Stimulated activated naive CD8-positive, alpha-beta T cell treated with anti-CD3 and anti-CD28 coated beads, Interleukin-15, Interleukin-2, amounts not matched to agents 100 U/mL and 50 U/mL, for 24 hours (primary cell): ENCODE measurements at regions not wholly inside any gene's neighbourhood (a gene's known extent, or its start where the extent isn't known, plus 50 kb on each side); places are given as distances from the start of the nearest gene placed in this dataset.
A peak's percentile ranks its signal among the peaks of the same experiment; 100 is the strongest.
"Not testable (repeated sequence)": the region's sequence is repeated elsewhere in the genome, so short reads cannot be mapped to it uniquely, and the experiment has no call there.

Source experiments
- ATAC-seq: fragments of 150-1000 bp; cut with Tn5 transposase; one replicate; pipeline ENCODE4 v1.10.0; 2021
- DNase-seq: peaks from one replicate; pipeline ENCODE4 v3.0.0; 2021

DNA sequence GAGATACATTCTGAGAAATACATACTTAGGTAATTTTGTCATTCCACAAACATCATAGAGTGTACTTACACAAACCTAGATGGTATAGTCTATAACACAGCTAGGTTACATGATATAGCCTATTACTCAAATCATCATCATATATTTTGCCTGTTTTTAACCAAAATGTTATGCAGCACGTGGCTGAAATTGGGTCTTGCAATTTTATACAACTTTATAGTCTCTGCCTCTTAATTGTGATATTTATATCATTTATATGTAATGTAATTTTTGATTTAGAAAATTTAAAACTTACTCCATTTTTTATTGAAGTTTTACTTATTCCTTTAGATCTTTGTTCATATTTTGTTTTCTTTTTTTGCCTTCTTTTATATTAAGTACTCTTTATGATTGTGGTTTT, 350.7 kb upstream of the DCN start:
- ATAC-seq (no peak), DNase-seq (no peak)

DNA sequence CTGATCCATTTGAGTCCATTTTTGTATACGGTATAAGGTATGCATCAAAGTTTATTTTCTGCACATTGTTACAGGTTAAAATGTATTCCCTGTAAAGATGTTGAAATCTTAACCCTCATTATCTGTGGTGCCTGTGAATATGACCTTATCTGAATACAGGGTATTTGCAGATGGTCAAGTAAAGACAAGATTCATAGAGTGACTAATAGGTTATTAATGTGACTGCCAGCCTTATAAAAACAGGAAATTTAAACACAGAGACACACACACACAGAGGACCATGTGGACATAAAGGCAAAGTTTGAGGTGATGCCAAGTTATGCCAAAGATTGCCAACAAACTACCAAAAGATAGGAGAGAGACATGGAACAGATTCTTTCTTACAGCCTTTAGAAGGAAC, 347.2 kb upstream of the DCN start:
- no peak for ATAC-seq
- no peak for DNase-seq

DNA sequence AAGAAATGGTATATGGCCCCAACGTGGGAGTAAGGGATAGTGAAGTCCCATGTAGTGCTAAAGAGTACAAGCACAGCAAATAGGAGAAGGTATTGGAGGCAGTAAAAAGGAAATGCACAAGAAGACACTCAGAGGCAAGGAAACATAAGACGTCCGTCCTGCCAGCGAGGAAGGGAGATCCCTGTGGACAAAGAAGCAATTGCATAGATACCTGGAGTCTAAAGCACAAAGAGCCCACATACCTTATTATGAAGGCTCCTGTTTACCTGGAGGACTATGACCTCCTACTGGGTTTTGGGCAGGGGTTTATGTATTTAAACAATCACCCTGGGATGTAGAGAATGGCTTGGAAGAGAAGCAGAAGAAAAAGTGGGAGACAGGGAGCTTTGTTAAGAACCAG, 341.2 kb upstream of the DCN start:
- DNase-seq: no peak
- no peak for ATAC-seq

DNA sequence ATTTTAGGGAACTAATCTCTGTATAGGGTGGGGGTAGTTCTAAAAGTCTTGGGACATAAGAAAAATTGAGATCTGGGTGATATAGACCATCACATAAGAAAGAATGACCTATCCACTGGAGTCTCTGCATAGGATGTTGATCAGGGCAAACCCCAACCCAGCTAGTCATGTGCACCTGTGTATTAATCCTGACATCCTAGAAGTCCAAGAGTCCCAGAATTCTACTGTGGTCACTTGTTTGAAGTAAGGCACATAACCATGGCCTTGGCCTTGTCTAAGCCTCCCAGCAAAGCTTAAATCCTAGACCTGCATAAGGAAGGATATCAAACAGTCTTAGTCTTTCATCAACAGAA, 334.1 kb upstream of the DCN start:
- no peak for ATAC-seq
- no peak for DNase-seq

DNA sequence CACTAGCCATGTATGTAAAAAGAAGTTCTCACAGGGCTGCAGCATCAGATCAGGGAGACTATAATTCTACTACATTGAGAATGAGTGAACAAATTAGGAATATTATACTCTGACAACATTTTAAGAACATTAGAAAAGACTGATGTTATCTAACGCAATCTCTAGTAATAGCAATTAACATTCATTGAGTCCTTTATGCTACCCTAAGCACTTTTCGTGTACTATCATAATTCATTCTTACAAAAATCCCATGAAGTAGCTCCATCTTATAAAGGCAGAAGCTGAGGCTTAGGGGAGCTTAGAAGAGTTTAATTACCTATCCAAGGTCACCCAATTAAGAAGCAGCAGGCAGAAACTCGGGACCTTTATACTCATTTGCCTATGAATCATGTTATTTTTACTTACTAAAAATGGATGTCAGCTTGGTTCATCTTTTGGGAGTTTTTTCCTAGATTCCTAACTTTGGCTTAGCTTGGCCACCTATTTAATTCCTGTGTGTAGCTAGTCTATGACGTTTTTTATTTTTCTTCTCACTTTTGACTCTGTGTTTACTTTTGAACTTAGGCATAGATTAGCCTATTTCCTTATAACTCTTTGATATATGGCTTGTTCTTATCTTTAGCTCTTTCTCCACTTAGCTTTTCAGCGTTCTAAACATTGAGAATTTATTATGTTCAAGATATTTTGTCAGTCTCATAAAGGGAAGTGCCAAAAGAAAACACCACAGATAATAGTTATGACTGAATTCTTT, 333.5 kb upstream of the DCN start:
- ATAC-seq: no peak
- no peak for DNase-seq

DNA sequence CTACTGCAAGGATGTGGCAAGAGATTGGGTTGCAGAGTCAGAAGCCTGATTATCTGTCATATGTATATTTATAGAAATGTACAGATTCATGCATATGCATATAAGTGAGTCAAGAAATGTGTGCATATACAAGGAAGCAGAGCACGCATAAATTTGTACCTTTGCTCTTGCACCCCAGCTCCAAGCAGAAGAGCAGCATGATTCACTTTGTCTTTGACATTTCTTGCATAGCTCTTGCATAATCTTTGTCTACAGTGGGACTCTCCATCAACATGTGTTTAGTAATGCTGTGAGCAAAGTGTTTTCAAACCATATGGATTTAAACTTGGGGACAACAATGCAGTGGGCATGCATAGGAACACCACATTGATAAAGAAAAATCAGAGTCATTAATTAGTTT, 330.7 kb upstream of the DCN start:
- DNase-seq (no peak), ATAC-seq (no peak)

DNA sequence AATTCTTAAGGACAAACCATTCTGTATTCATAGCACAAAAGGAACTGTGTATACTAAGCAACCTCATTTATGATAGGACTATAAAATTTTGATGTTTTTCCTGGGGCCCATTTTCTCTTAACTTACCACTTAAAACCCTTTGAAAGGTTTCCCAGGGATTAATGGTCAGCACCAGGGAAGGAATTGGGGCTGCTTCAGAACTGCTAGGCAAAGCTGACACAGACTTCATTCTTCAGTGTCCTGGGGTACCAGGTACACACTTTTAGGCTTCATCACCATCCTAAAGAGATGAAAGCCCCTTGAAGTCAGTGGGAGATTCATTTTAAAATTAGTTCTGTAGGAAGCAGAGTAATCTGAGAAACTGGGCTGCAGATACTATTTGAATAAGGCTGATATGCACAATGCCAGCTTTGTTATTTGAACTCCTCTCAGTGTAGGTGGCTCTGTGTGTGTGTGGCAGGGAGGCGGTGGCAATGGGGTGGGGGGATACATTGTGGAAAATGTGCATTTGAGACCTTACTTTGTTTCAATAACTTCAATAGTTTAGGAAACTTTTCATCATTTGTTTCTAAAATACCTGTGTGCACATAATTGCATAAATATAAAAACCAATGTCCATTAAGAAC, 329.3 kb upstream of the DCN start:
- ATAC-seq (no peak), DNase-seq (no peak)

DNA sequence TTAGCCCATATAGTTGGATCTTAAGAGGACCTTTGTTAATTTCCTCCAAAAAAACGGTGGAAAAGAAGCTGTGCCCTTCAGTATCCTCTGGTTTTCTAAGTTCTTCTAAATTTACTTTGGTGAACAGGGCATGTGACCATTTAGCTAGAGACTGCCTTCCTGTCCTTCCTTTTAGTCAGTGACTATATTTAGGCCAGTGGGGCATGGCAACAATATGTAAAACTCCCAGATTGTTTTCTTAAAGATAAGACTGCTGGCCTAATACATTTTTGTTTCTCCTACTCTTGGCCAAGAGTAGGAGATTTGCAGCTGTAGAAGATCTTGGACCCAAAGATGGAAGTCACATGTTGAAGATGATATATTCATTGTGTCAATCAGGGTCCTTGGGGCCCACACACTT, 325.1 kb upstream of the DCN start:
- DNase-seq: no peak
- ATAC-seq: no peak

DNA sequence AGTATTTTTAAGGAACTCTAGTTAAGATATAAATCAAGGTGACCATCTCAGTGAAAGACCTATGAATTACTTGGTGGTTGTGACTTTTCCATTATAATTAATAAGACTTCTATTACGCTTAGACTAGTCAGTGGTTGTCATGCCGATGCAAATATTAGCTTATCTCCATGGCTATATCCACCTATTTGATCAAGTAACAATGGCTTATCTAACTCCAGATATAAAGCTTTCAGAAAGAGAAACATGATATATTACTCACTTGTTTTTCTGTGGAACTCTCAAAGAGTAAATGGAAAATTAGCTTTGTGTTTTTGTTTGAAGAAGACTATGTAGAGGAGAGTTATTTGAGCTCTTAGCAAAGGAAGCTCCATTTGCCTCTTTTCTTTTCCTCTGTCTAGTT, 323.8 kb upstream of the DCN start:
- DNase-seq (no peak), ATAC-seq (no peak)

DNA sequence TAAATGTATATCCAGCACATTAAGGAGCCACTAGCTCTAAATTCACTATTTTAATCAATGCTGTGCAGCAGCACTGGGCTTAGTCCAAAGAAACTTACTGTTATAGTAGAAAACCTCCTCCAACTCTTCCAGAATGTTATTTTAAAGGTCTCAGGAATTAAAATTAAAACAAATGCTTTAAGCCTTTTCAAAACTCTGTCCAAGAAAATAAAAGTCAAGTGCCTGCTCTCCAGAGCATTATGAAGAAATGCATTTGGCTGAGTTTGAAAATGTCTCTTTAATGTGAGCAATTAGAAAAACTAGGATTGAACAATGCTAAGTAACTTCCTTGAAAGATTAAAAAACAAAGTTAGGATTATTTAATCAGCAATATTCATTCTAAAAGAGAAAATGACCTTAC, 322.4 kb upstream of the DCN start:
- no peak for DNase-seq
- no peak for ATAC-seq

DNA sequence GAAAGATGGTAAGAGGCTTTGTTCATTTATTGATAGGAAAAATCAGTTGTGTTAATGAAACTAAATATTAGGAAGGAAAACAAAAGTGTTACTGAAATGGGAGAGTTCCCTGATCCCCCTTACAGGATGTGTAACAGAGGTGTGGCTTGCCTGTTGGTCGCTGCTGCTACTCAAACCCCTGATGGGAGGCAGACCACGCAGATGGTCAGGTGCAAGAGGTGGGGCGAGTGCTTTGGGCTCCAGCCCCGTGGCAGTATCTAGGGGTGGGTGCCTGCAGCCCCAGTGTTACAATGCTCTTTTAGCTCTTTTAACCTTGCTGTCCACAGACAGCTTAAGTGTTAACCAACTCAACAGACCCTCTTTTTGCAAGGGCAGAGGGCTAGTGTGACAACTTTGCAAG, 319.6 kb upstream of the DCN start:
- DNase-seq (no peak), ATAC-seq (no peak)

DNA sequence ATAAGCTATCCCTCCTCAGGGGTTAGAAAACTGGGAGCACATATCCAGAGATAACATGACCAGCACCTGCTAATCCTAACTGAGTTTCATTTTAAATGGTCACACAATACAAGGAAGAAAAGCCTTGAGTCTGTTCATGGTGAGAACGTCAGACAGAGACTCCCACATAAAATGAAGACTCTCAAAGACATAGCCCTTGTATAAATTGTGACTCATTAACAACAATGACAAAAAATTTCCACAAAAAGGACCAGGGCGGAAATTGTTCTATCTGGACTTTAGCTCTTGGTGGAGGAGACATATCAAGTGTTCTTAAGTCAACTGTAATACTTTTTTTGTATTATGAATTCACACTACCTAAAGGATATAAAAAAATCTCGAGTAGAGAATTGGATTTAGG, 313.7 kb upstream of the DCN start:
- DNase-seq (no peak), ATAC-seq (no peak)

DNA sequence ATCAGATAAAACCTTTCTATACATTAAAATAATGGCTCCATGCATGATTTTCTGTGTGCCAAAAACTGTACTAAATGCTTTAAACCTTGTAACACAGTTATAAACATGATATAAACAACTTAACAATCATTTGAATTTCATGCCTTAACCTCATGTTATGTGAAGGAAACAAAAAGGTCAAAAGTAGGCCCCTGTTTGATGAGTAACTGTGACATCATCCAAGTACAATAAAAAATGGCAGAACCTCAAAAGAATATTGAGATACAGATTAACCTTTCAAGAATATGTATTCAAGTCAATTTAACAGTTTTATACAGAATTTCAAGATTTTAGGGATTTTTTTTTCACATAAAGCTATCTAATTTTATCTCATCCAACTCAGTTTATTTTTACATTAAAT, 310.7 kb upstream of the DCN start:
- DNase-seq (no peak), ATAC-seq (peak; percentile 36)

DNA sequence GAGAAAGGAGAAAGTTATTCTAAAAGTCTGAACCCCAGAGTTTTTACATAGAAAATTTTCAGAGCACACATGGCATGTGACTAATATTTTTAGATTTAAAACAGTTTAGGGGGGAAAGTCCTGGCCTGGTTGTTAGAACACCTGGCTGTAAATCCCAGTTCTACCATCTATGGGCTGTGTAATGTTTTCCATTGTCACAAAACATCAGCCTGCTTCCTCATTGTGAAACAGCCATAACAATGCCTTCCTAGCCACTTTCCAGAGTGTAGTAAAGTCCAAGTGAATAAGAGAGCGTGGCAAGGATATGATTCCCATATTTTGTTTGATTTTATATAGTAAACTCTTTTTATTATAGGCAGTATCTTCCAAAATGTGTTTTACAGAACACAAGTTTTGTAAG, 310.0 kb upstream of the DCN start:
- no peak for DNase-seq
- peak; percentile 57 for ATAC-seq

DNA sequence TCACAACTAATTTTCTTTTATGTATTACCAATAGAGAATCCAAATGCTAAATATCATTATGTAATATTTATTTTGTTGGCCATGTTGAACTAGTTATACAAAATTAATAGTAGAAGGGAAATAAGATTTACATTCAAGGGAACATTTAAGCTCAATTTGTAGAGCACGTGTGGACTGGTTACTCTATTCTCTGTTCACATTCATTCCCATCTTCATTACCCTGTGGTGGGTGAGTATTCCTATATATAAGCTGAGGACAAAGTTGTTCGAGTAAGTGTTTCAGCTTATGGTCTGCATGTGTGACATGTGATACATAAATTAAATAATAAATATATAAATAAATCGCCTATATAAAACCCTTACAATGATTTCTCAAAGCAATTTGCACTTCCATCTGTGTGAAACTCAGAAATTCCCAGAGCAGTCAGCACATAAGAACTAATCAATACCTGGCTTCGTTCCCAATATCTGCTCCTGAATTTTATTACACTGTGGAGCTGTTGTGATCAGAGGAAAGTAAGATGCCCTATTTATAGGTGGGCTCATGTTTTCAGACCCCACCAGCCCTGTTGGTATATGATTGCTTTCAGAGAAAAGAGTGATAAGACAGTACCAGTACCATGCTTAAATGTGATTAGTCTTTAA, 308.2 kb upstream of the DCN start:
- ATAC-seq: no peak
- no peak for DNase-seq

DNA sequence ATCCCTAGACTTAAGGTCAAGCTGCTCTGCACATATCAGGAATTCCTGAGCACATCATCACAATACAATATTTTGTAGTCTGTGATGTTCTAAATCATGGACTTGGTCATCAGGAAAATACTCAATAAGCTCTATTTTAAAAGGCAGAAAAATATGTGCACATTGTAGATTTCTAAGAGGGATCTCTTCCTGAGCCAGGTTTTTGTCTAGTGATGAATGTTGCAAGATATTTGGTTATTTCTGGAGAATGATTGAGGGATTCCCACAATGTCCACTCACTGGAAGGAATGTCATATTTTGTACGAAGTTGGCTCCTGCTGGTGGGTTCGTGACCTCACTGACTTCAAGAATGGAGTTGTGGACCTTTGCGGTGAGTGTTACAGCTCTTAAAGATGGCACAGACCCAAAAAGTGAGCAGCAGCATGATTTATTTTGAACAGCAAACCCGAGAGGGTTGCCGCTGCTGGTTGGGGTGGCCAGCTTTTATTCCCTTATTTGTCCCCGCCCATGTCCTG, 300.9 kb upstream of the DCN start:
- ATAC-seq: no peak
- DNase-seq: no peak

DNA sequence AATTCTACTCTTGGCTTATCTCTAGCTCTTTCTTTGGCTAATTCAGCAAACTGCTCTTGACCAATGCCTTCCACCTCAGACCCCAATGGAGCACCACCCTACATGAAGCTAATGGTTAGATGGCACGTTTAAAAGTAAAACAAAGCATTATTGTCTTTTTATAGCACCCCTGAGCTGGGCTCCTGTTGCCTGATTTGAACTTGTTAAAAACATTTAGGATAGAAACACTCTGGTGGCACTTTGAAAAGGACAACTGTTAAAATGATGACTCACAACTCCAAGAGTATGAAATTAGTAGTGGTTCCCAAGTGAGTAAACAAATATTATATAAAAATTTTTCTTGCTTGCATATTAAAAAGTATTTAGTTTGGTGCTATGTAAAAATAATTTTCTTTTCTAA, 299.6 kb upstream of the DCN start:
- no peak for DNase-seq
- ATAC-seq: no peak

DNA sequence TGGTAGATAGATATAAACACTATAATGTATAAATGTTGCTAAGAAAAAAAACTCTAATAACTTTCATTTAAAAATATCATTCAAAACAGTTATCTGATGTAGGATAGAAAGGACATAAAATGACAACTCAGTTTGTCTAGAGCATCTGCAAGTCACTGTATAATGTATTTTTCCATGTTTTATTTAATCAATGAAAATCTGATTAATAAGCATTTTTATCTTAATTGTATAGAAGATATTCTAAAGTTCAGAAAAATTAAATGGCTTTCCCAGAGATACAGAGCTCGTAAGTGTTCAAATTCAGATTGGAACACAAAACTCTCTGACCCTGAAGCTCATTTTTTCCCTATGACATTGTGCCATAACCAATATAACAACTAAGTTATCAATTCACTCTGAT, 295.9 kb upstream of the DCN start:
- no peak for DNase-seq
- no peak for ATAC-seq

DNA sequence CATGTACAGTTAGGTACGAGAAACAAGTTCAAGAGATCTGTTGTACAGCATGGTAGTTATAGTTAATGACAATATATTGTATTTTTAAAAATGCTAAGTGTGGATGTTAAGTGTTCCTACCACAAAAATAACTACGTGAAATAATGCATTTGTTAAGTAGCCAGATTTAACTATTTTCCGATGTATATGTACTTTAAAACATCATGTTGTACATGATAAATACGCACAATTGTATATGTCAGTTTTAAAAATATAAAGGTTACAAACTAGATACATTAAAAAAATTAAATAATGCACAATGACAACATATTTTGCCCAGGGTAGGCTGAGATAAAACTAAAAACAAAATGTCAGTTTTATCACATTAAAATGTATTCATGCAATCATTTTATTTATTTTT, 285.1 kb upstream of the DCN start:
- no peak for DNase-seq
- ATAC-seq: no peak

DNA sequence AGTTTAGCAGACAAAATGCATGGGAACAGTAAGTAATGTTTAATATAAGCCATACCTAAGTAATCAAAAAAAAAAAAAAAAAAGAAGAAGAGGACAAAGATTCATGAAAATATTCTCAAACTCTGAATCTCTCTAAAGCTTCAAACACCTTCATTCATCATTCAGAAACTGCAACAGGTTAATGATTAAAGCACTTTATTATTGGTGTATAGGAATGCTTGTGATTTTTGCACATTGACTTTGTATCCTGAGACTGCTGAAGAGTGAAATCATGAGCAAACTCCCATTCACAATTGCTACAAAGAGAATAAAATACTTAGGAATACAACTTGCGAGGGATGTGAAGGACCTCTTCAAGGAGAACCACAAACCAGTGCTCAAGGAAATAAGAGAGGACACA, 278.4 kb upstream of the DCN start:
- no peak for ATAC-seq
- DNase-seq: no peak

DNA sequence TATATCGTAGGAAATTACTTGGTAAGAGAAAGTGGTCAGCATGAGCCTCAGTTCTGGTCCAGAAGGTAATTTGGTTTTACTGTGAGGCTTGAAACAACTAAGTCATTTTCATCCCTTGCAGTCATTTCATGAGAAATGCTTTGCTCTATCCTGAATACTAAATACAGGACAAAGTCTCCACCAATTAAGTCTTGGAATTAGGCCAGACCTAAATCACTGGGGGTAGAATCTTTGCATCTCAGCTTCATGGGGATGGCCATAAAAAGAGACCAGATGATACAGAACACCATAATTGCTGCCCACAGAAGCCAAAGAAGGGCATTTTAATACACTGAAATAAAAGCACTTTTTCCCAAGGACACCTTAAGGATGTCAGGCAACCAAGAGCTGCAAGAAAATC, 277.9 kb upstream of the DCN start:
- DNase-seq (no peak), ATAC-seq (no peak)

DNA sequence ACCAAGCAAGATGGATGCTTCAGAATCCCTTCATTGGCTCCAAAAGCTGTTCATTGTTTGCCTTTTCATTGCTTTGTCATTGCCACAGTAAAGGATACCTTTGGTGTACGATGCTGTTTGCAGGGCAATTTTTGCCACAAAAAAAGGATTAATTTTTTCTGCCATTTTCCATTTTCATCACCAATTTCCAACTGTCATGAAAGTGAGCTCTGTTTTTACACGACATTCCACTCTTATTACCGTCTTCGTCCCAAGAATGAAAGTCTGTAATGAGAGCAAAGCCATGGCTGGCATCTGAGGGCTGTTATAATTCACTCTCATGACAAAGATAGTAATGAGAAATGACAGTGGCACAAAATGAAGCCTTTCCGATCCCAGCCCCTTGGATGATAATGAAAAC, 272.7 kb upstream of the DCN start:
- ATAC-seq: no peak
- DNase-seq: no peak

DNA sequence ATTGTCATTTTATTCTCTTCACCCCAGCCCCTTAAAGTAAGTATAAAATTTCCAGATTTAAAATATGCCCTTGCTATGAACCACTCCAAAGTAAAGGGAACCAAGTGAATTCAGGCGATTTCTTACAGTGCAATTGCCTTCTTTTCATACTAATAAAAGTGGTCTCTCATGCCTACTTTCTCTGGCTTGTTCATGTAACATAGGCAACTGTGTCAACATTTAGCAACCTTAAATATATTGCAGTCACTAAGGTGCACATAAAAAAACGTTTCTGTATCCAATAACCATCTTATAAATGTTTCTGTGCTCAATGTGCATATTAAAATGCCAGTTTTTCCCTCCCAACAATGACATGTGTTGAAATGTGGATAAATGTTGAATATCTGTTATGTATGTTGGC, 271.6 kb upstream of the DCN start:
- ATAC-seq: no peak
- no peak for DNase-seq

DNA sequence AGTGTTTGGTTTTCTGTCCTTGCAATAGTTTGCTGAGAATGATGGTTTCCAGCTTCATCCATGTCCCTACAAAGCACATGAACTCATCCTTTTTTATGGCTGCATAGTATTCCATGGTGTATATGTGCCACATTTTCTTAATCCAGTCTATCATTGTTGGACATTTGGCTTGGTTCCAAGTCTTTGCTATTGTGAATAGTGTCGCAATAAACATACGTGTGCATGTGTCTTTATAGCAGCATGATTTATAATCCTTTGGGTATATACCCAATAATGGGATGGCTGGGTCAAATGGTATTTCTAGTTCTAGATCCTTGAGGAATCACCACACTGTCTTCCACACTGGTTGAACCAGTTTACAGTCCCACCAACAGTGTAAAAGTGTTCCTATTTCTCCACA, 269.8 kb upstream of the DCN start:
- DNase-seq, ATAC-seq: not testable (repeated sequence)
